ENCODE measurements at regions not wholly inside any gene's neighbourhood (a gene's known extent, or its start where the extent isn't known, plus 50 kb on each side); places are given as distances from the start of the nearest gene placed in this dataset.

GRCh38 chr7:130930681-130931080, 196.7 kb upstream of the KLF14 start:
- Histone ChIP-seq H3K27ac (ENCODE audit: low read depth, low read length, poor library complexity, severe bottlenecking) (peak overlapping the region; percentile 36), H3K9me3 (ENCODE audit: low read depth, low read length, poor library complexity, severe bottlenecking) (no peaks in the 10 kb centered on the region), H3K4me3 (ENCODE audit: low read depth, low read length, poor library complexity, severe bottlenecking) (no peak overlapping the region), H3K36me3 (ENCODE audit: insufficient read depth, low read length, poor library complexity, severe bottlenecking) (peaks cover 23% of the 10 kb centered on the region), H3K27me3 (replicated peaks; ENCODE audit: insufficient read depth, low read depth, low read length, poor library complexity) (no peaks in the 10 kb centered on the region), H3K4me1 (ENCODE audit: insufficient read depth, low read length, poor library complexity, severe bottlenecking) (peaks cover 64% of the 10 kb centered on the region)
- no TSS peak for BruUV-seq (replicated peaks)
- no peak for DNase-seq (ENCODE audit: low spot score)
- intact Hi-C loops (cut with micrococcal nuclease; ENCODE audit: unreplicated experiment), result no loop called here
- POLR2A ChIA-PET (ENCODE audit: low non-redundant PET), result interaction anchor here (0.5 kb wide), 1 partner anchor 43 kb away, joined by 3 read pairs; no protein-coding TSS in a partner anchor
- CTCF ChIA-PET, result no interaction called here
- TF ChIP-seq EZH2 (IDR thresholded peaks at IDR 0.05; ENCODE audit: borderline replicate concordance, low read depth, low read length, poor library complexity, severe bottlenecking) (no peak), CTCF (conservative IDR thresholded peaks at IDR 0.05; ENCODE audit: low read depth, low read length) (no peak)

GRCh38 chr7:130931423-130931822, 197.4 kb upstream of the KLF14 start:
- peak overlapping the region; percentile 36 for H3K27ac ChIP-seq (ENCODE audit: low read depth, low read length, poor library complexity, severe bottlenecking)
- BruUV-seq (replicated peaks), result no TSS peak
- ChIA-PET POLR2A (ENCODE audit: low non-redundant PET) (interaction anchor here (0.5 kb wide), 1 partner anchor 43 kb away, joined by 3 read pairs; no protein-coding TSS in a partner anchor), CTCF (no interaction called here)
- H3K36me3 ChIP-seq (ENCODE audit: insufficient read depth, low read length, poor library complexity, severe bottlenecking), result peaks cover 29% of the 10 kb centered on the region
- no peak for DNase-seq (ENCODE audit: low spot score)
- H3K27me3 ChIP-seq (replicated peaks; ENCODE audit: insufficient read depth, low read depth, low read length, poor library complexity), result no peaks in the 10 kb centered on the region
- no peaks in the 10 kb centered on the region for H3K9me3 ChIP-seq (ENCODE audit: low read depth, low read length, poor library complexity, severe bottlenecking)
- TF ChIP-seq EZH2 (IDR thresholded peaks at IDR 0.05; ENCODE audit: borderline replicate concordance, low read depth, low read length, poor library complexity, severe bottlenecking) (no peak), CTCF (conservative IDR thresholded peaks at IDR 0.05; ENCODE audit: low read depth, low read length) (no peak)
- no peak overlapping the region for H3K4me3 ChIP-seq (ENCODE audit: low read depth, low read length, poor library complexity, severe bottlenecking)
- intact Hi-C loops (cut with micrococcal nuclease; ENCODE audit: unreplicated experiment), result no loop called here
- peaks cover 57% of the 10 kb centered on the region for H3K4me1 ChIP-seq (ENCODE audit: insufficient read depth, low read length, poor library complexity, severe bottlenecking)

GRCh38 chr7:130932088-130932487, 198.1 kb upstream of the KLF14 start:
- Histone ChIP-seq H3K4me3 (ENCODE audit: low read depth, low read length, poor library complexity, severe bottlenecking) (no peak overlapping the region), H3K27ac (ENCODE audit: low read depth, low read length, poor library complexity, severe bottlenecking) (no peak overlapping the region), H3K27me3 (replicated peaks; ENCODE audit: insufficient read depth, low read depth, low read length, poor library complexity) (no peaks in the 10 kb centered on the region), H3K9me3 (ENCODE audit: low read depth, low read length, poor library complexity, severe bottlenecking) (no peaks in the 10 kb centered on the region), H3K36me3 (ENCODE audit: insufficient read depth, low read length, poor library complexity, severe bottlenecking) (peaks cover 36% of the 10 kb centered on the region), H3K4me1 (ENCODE audit: insufficient read depth, low read length, poor library complexity, severe bottlenecking) (peaks cover 55% of the 10 kb centered on the region)
- intact Hi-C loops (cut with micrococcal nuclease; ENCODE audit: unreplicated experiment), result no loop called here
- ChIA-PET CTCF (no interaction called here), POLR2A (ENCODE audit: low non-redundant PET) (interaction anchor here (0.5 kb wide), 1 partner anchor 27 kb away, joined by 7 read pairs; no protein-coding TSS in a partner anchor)
- no peak for DNase-seq (ENCODE audit: low spot score)
- BruUV-seq (replicated peaks), result no TSS peak
- no peak for TF ChIP-seq EZH2 (IDR thresholded peaks at IDR 0.05; ENCODE audit: borderline replicate concordance, low read depth, low read length, poor library complexity, severe bottlenecking)
- TF ChIP-seq CTCF (conservative IDR thresholded peaks at IDR 0.05; ENCODE audit: low read depth, low read length), result no peak

Data from A673 (cell line).